ENCODE measurements at regions not wholly inside any gene's neighbourhood (a gene's known extent, or its start where the extent isn't known, plus 50 kb on each side); places are given as distances from the start of the nearest gene placed in this dataset.

DNA sequence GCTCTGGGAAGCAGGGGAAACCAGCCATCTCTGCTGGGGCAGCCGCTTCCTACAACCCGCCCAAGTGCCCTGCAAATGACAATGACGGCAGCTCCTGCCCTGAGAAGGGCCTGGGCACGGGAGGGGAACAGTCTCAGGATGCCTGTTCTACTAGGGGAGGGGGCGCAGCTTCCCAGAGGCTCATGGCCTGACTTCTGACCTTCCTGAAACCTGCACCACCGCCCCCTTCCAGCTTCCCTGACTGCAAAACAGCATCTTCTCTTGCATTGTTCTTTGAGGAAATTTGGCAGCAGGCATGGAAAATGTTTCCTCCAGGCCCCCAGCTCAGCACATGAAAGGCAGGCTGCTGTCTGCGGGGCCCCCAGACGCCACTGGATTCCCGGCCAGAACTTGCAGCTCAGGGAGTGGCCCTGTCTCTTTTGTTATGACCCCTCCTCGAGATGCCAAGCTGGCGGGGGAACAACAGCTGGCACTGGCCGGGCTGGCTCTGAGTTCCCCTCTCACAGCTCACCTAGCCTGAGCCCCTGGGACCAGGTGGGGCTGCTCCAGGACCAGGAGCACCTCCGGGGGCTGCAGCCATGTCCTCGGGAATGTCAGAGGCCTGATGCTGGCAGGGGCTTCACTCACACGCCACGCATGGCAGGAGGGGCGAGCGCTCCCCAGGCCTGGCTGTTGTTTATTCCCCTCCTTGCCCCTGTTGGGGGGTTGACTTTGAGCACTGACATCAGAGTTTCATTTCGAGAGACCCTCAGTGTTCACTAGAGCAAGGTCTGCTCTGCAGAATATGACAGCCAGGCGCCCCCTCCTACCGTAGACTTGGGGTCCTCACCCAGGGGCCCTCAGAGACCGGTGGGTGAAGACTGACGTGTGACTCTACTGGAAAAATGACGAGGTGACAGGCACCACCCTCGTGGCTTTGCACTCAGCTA is 62.7 kb downstream of the CALML3 start:
- H3K9me3 ChIP-seq (ENCODE audit: low read depth), result no peaks in the 10 kb centered on the region
- TF ChIP-seq, protein P1, sequence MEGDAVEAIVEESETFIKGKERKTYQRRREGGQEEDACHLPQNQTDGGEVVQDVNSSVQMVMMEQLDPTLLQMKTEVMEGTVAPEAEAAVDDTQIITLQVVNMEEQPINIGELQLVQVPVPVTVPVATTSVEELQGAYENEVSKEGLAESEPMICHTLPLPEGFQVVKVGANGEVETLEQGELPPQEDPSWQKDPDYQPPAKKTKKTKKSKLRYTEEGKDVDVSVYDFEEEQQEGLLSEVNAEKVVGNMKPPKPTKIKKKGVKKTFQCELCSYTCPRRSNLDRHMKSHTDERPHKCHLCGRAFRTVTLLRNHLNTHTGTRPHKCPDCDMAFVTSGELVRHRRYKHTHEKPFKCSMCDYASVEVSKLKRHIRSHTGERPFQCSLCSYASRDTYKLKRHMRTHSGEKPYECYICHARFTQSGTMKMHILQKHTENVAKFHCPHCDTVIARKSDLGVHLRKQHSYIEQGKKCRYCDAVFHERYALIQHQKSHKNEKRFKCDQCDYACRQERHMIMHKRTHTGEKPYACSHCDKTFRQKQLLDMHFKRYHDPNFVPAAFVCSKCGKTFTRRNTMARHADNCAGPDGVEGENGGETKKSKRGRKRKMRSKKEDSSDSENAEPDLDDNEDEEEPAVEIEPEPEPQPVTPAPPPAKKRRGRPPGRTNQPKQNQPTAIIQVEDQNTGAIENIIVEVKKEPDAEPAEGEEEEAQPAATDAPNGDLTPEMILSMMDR (IDR thresholded peaks at IDR 0.05; ENCODE audit: poor library complexity), result no peak
- TF ChIP-seq EZH2phosphoT487 (IDR thresholded peaks at IDR 0.05; ENCODE audit: low read depth, severe bottlenecking, unreplicated experiment) (no peak), EZH2 (IDR thresholded peaks at IDR 0.05; ENCODE audit: borderline replicate concordance) (no peak)

DNA sequence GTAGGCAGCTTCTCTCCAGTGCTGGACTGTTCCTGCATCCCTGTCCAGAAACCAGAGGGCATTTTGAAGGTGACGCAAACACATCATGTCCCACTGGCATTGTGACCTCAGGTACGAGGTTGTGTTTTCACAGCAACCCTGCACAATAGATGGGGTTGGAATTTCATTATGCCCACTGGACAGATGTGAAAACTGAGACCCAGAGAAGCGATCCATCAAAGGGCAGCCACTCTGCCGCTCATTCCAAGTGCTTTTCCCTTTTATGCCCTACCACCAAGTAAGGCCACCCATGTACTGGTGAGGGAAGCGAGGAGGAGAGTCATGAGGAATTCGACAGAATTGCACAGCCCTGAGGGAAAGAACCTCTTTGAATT is 63.3 kb downstream of the CALML3 start:
- DNase-seq (ENCODE audit: low spot score), result no peak
- no peak overlapping the region for H2AFZ ChIP-seq
- H4K20me1 ChIP-seq (ENCODE audit: insufficient read depth, poor library complexity, severe bottlenecking), result no peaks in the 10 kb centered on the region
- TF ChIP-seq EZH2phosphoT487 (IDR thresholded peaks at IDR 0.05; ENCODE audit: low read depth, severe bottlenecking, unreplicated experiment) (no peak), EZH2 (IDR thresholded peaks at IDR 0.05; ENCODE audit: borderline replicate concordance) (no peak)
- TF ChIP-seq, protein P1 (IDR thresholded peaks at IDR 0.05; ENCODE audit: poor library complexity), result no peak
- H3K27ac ChIP-seq, result peak overlapping the region; percentile 73
- H3K4me3 ChIP-seq, result no peak overlapping the region
- H3K79me2 ChIP-seq, result no peaks in the 10 kb centered on the region
- H3K9me2 ChIP-seq (replicated peaks; ENCODE audit: insufficient read depth), result no peaks in the 10 kb centered on the region
- no peak overlapping the region for H3K4me2 ChIP-seq
- H3K36me3 ChIP-seq (replicated peaks; ENCODE audit: insufficient read depth, low read depth), result no peaks in the 10 kb centered on the region
- 94% methylated on average over 6 of the region's 6 CpGs for WGBS (ENCODE audit: low lambda C conversion rate, missing lambda C conversion rate)
- no peaks in the 10 kb centered on the region for H3K27me3 ChIP-seq
- H3K4me1 ChIP-seq (ENCODE audit: insufficient read depth), result peaks cover 59% of the 10 kb centered on the region
- no peaks in the 10 kb centered on the region for H3K9me3 ChIP-seq (ENCODE audit: low read depth)

More for the DNA sequence above, 62.7 kb downstream of the CALML3 start:
- Histone ChIP-seq H3K27ac (peak overlapping the region; percentile 86), H2AFZ (no peak overlapping the region), H3K27me3 (no peaks in the 10 kb centered on the region), H3K4me3 (no peak overlapping the region), H3K9me2 (replicated peaks; ENCODE audit: insufficient read depth) (no peaks in the 10 kb centered on the region), H3K4me2 (no peak overlapping the region), H3K4me1 (ENCODE audit: insufficient read depth) (peaks cover 60% of the 10 kb centered on the region), H3K79me2 (no peaks in the 10 kb centered on the region), H3K36me3 (replicated peaks; ENCODE audit: insufficient read depth, low read depth) (no peaks in the 10 kb centered on the region), H4K20me1 (ENCODE audit: insufficient read depth, poor library complexity, severe bottlenecking) (no peaks in the 10 kb centered on the region)
- peak; percentile 55 for DNase-seq (ENCODE audit: low spot score)
- WGBS (ENCODE audit: low lambda C conversion rate, missing lambda C conversion rate), result 74% methylated on average over 25 of the region's 25 CpGs

DNA sequence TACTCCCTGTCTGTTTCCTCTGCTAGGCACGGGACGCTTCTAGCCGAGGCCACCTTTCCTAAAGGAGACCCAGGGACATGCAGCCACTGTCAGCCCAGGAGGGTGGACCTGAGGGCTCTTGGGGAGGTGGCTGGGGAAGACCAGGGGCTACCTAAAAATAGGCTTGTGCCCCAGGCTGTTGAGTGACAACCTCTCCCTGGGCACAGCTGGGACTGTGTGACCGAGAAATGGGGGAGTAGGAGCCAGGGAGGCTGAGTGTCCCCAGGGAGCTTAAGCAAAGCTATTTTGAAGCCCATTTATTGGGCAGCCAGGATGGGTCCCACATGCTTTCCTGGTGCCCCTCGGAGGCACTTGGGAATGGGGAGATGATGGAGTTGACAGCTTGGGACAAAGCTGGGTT is 63.8 kb downstream of the CALML3 start:
- no peak overlapping the region for H3K4me3 ChIP-seq
- no peaks in the 10 kb centered on the region for H4K20me1 ChIP-seq (ENCODE audit: insufficient read depth, poor library complexity, severe bottlenecking)
- H3K4me1 ChIP-seq (ENCODE audit: insufficient read depth), result peaks cover 55% of the 10 kb centered on the region
- no peak overlapping the region for H3K27ac ChIP-seq
- H3K27me3 ChIP-seq, result no peaks in the 10 kb centered on the region
- WGBS (ENCODE audit: low lambda C conversion rate, missing lambda C conversion rate), result 88% methylated on average over 5 of the region's 5 CpGs
- H3K4me2 ChIP-seq, result no peak overlapping the region
- no peak for TF ChIP-seq EZH2 (IDR thresholded peaks at IDR 0.05; ENCODE audit: borderline replicate concordance)
- TF ChIP-seq, protein P1 (IDR thresholded peaks at IDR 0.05; ENCODE audit: poor library complexity), result no peak
- no peak for TF ChIP-seq EZH2phosphoT487 (IDR thresholded peaks at IDR 0.05; ENCODE audit: low read depth, severe bottlenecking, unreplicated experiment)
- no peak overlapping the region for H2AFZ ChIP-seq
- no peak for DNase-seq (ENCODE audit: low spot score)
- H3K9me2 ChIP-seq (replicated peaks; ENCODE audit: insufficient read depth), result no peaks in the 10 kb centered on the region
- H3K79me2 ChIP-seq, result no peaks in the 10 kb centered on the region
- H3K9me3 ChIP-seq (ENCODE audit: low read depth), result no peaks in the 10 kb centered on the region
- no peaks in the 10 kb centered on the region for H3K36me3 ChIP-seq (replicated peaks; ENCODE audit: insufficient read depth, low read depth)
